B cell (primary cell): ENCODE measurements at regions not wholly inside any gene's neighbourhood (a gene's known extent, or its start where the extent isn't known, plus 50 kb on each side); places are given as distances from the start of the nearest gene placed in this dataset.

Experiments
- ATAC-seq: fragments of 200-7000 bp; cut with Tn5 transposase; one replicate; pipeline ENCODE4 v1.10.0; 2021; ENCODE audit warnings: low read depth, mild to moderate bottlenecking, moderate number of reproducible peaks, moderate library complexity
- CTCF ChIA-PET: fragments of 350-600 bp; sonication (Branson Sonifier 250); formaldehyde crosslinking; loops from one replicate; lab custom pipeline; 2021; ENCODE audit warnings: antibody characterized with exemption, inconsistent platforms; lab: Charles Lee
- POLR2A ChIA-PET: fragments of 350-600 bp; sonication (Branson Sonifier 250); formaldehyde crosslinking; loops from one replicate; lab custom pipeline; 2021; ENCODE audit warnings: antibody characterized with exemption; lab: Charles Lee
- DNase-seq: peaks from one replicate; pipeline ENCODE4 v3.0.0; 2013
- H2AFZ ChIP-seq: 2 replicates; pipeline ENCODE4 v1.6.1; 2012; ENCODE audit warnings: mild to moderate bottlenecking, low read depth, low read length; ENCODE audit not compliant: insufficient read depth, poor library complexity, severe bottlenecking
- H3K27ac ChIP-seq, 2 donors: 1 replicate in 1 of 2; 2 replicates in 1 of 2; pipeline ENCODE4 v1.5.1; 2012 to 2013; ENCODE audit warnings: low read length in 2 of 2, mild to moderate bottlenecking in 2 of 2, moderate library complexity in 1 of 2
- H3K27me3 ChIP-seq, 4 experiments: fragments of 200-600 bp in 1 of 4; sonication (generic) in 1 of 4; replicated peaks in 1 of 4; 1 replicate in 2 of 4; 2 replicates in 2 of 4; pipeline versions ENCODE4 v1.6.1 to v1.7.0; 2013 to 2016; ENCODE audit warnings: low read length in 3 of 4, mild to moderate bottlenecking in 2 of 4, mixed read lengths in 1 of 4, moderate library complexity in 1 of 4; ENCODE audit not compliant: insufficient read depth in 4 of 4, control insufficient read depth in 3 of 4; ENCODE audit errors: control extremely low read depth in 1 of 4
- H3K36me3 ChIP-seq, 2 experiments: replicated peaks in 1 of 2; 1 replicate in 1 of 2; 2 replicates in 1 of 2; pipeline versions ENCODE4 v1.6.1 to v1.7.1; 2013; ENCODE audit warnings: low read length in 1 of 2; ENCODE audit not compliant: insufficient read depth in 2 of 2, control insufficient read depth in 1 of 2; ENCODE audit errors: control extremely low read depth in 1 of 2, extremely low read depth in 1 of 2
- H3K4me1 ChIP-seq, 2 donors: fragments of 200-600 bp in 1 of 2; sonication (generic) in 1 of 2; 1 replicate in 1 of 2; 2 replicates in 1 of 2; pipeline versions ENCODE4 v1.5.1 to v1.6.1; 2013 to 2017; ENCODE audit warnings: low read length in 2 of 2; ENCODE audit not compliant: control insufficient read depth in 2 of 2, insufficient read depth in 2 of 2
- H3K4me2 ChIP-seq: replicated peaks from 2 replicates; pipeline ENCODE3; 2012; ENCODE audit warnings: mild to moderate bottlenecking, low read depth, low read length; ENCODE audit not compliant: poor library complexity, severe bottlenecking
- H3K4me3 ChIP-seq, 5 experiments: fragments of 200-600 bp in 1 of 5; sonication (generic) in 1 of 5; 1 replicate in 3 of 5; 2 replicates in 2 of 5; pipeline versions ENCODE4 v1.5.1 to v1.7.0; 2011 to 2016; ENCODE audit warnings: low read length in 4 of 5, mild to moderate bottlenecking in 4 of 5, low read depth in 2 of 5, control low read depth in 1 of 5, moderate library complexity in 1 of 5; ENCODE audit not compliant: insufficient read depth in 1 of 5; ENCODE audit errors: control extremely low read depth in 1 of 5, extremely low read depth in 1 of 5
- H3K79me2 ChIP-seq: fragments of 200-600 bp; sonication (generic); one replicate; pipeline ENCODE4 v1.6.0; 2016; ENCODE audit warnings: low read length; ENCODE audit not compliant: control insufficient read depth, insufficient read depth
- H3K9ac ChIP-seq: fragments of 200-600 bp; sonication (generic); 2 replicates; pipeline ENCODE4 v1.6.1; 2017; ENCODE audit warnings: mild to moderate bottlenecking, low read length, moderate library complexity
- H3K9me3 ChIP-seq, 3 donors: one replicate each; pipeline versions ENCODE4 v1.6.1 to v1.7.1; 2013; ENCODE audit warnings: low read length in 2 of 3; ENCODE audit not compliant: control insufficient read depth in 2 of 3, insufficient read depth in 1 of 3; ENCODE audit errors: control extremely low read depth in 1 of 3
- H4K20me1 ChIP-seq: 2 replicates; pipeline ENCODE4 v1.6.0; 2012; ENCODE audit warnings: mild to moderate bottlenecking, low read length; ENCODE audit not compliant: insufficient read depth, control insufficient read depth, poor library complexity, severe bottlenecking
- H3K27ac Mint-ChIP-seq: one replicate; pipeline ENCODE4 v1.8.0; 2021; ENCODE audit warnings: mixed read lengths
- H3K27me3 Mint-ChIP-seq: one replicate; pipeline ENCODE4 v1.8.0; 2021; ENCODE audit warnings: mixed read lengths
- H3K4me1 Mint-ChIP-seq: one replicate; pipeline ENCODE4 v1.8.0; 2021; ENCODE audit warnings: mixed read lengths
- H3K4me3 Mint-ChIP-seq: one replicate; pipeline ENCODE4 v1.8.0; 2021; ENCODE audit warnings: mixed read lengths
- H3K9me3 Mint-ChIP-seq: one replicate; pipeline ENCODE4 v1.8.0; 2022; ENCODE audit warnings: mixed read lengths; ENCODE audit not compliant: insufficient read depth
- CTCF ChIP-seq: fragments of 200-600 bp; IDR thresholded peaks from one replicate; pipeline ENCODE4 v1.8.0; 2022; ENCODE audit warnings: antibody characterized with exemption, mild to moderate bottlenecking
- EZH2 ChIP-seq: IDR thresholded peaks from 2 replicates; pipeline ENCODE4 v1.6.1; 2012; ENCODE audit warnings: borderline replicate concordance, low read depth, mild to moderate bottlenecking, moderate library complexity, low read length; ENCODE audit not compliant: insufficient read depth, poor library complexity, severe bottlenecking
- WGBS: methylation state at CpG from one replicate; pipeline ENCODE4 v1.1.5; 2013; ENCODE audit warnings: missing lambda C conversion rate; ENCODE audit not compliant: insufficient coverage; 5-methylcytosine and 5-hydroxymethylcytosine counted together
- intact Hi-C: fragments of 100-400 bp; cut with micrococcal nuclease; formaldehyde crosslinking; loops from one replicate; pipeline ENCODE4 v1.10.0; 2022

DNA sequence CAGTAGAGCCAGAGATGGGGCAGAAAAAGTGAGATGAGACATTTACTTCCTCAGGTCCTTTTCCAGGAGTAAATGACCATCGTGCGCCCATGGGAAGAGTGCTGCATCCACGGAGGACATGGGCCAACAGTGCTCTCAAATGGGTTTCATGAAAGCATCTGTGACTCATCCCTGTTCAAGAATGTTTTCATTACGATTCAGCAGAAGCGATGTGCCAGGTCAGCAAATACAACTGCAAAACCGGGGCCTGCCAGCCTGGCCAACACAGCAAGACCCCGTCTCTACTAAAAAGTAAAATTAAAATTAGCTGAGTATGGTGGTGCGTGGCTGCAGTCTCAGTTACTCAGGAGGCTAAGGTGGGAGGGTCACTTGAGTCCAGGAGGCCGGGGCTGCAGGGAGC, 125.1 kb downstream of the LY86 start:
- ATAC-seq (no peak), DNase-seq (no peak)
- H2AFZ ChIP-seq: no peak overlapping the region
- H3K79me2 ChIP-seq: no peaks in the 10 kb centered on the region
- Mint-ChIP-seq H3K4me3 (no peak overlapping the region), H3K27me3 (peaks cover 21% of the 10 kb centered on the region), H3K4me1 (peaks cover 33% of the 10 kb centered on the region), H3K9me3 (no peaks in the 10 kb centered on the region), H3K27ac (no peak overlapping the region)
- peaks cover 0 to 10% (median 2%) of the 10 kb centered on the region in 4 experiments for H3K27me3 ChIP-seq
- no peaks in the 10 kb centered on the region for H3K36me3 ChIP-seq
- H3K4me3 ChIP-seq: no peak overlapping the region
- intact Hi-C loops: no loop called here
- peaks cover 25 to 27% of the 10 kb centered on the region in 2 donors for H3K4me1 ChIP-seq
- H3K27ac ChIP-seq: no peak overlapping the region
- peak overlapping the region; percentile 63 for H3K4me2 ChIP-seq
- no peaks in the 10 kb centered on the region for H3K9me3 ChIP-seq
- H3K9ac ChIP-seq: no peak overlapping the region
- no peak for TF ChIP-seq EZH2
- TF ChIP-seq CTCF: no peak
- ChIA-PET CTCF (interaction anchor here (1.5 kb wide), 1 partner anchor 529 kb away, joined by 4 read pairs; no protein-coding TSS in a partner anchor), POLR2A (no interaction called here)
- H4K20me1 ChIP-seq: no peaks in the 10 kb centered on the region
- 96% methylated on average over 8 of the region's 9 CpGs for WGBS

- Histone ChIP-seq H3K9me3 (no peaks in the 10 kb centered on the region), H3K79me2 (no peaks in the 10 kb centered on the region), H2AFZ (no peak overlapping the region), H3K4me2 (no peak overlapping the region), H3K4me3 (no peak overlapping the region), H3K27ac (no peak overlapping the region), H3K36me3 (no peaks in the 10 kb centered on the region), H4K20me1 (no peaks in the 10 kb centered on the region), H3K27me3 (peaks cover 0 to 10% (median 2%) of the 10 kb centered on the region in 4 experiments), H3K9ac (no peak overlapping the region), H3K4me1 (peaks cover 25 to 27% of the 10 kb centered on the region in 2 donors)
- Mint-ChIP-seq H3K4me1 (peaks cover 33% of the 10 kb centered on the region), H3K27me3 (peaks cover 24% of the 10 kb centered on the region), H3K9me3 (no peaks in the 10 kb centered on the region), H3K27ac (no peak overlapping the region), H3K4me3 (no peak overlapping the region)
- ChIA-PET POLR2A (no interaction called here), CTCF (interaction anchor here (0.7 kb wide), 2 partner anchors 40 to 900 kb away, joined by 3 to 4 read pairs; no protein-coding TSS in a partner anchor)
- 96% methylated on average over 12 of the region's 12 CpGs for WGBS
- TF ChIP-seq CTCF (no peak), EZH2 (no peak)
- intact Hi-C loops: no loop called here
- ATAC-seq (no peak), DNase-seq (no peak)
These were observed 125.8 kb downstream of the LY86 start for GRCh38 chr6:6714118-6714897.
